C4-2B (cell line): ENCODE measurements at regions not wholly inside any gene's neighbourhood (a gene's known extent, or its start where the extent isn't known, plus 50 kb on each side); places are given as distances from the start of the nearest gene placed in this dataset.

Source experiments
- H3K27ac ChIP-seq: fragments of 450-650 bp; 2 replicates; pipeline ENCODE4 v1.5.1; 2017
- CTCF ChIP-seq: fragments of 450-650 bp; conservative IDR thresholded peaks from 2 replicates; pipeline ENCODE4 v1.5.1; 2017; ENCODE audit warnings: mild to moderate bottlenecking
- ZFX ChIP-seq: fragments of 450-650 bp; IDR thresholded peaks from 2 replicates; pipeline ENCODE4 v1.6.1; 2017

DNA sequence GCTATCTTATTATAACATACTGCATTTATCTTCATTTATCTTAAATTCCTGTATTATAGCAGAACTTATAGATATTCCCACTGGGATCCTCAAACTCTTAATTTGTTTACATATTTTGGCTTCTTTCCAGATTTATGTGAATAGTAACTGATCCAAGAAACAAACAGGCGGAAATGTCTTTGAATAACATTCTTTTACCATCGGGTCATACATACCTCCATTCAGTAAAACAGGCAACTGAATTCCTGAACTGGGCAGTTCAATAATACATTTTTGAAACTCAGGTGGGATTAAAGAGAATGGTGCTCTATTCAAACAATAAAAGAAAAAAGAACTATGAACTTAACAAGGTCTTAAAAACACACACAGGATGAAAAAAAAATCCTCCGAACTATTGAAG, 337.4 kb downstream of the CRPPA start:
- TF ChIP-seq CTCF (no peak), ZFX (no peak)
- H3K27ac ChIP-seq = no peak overlapping the region

DNA sequence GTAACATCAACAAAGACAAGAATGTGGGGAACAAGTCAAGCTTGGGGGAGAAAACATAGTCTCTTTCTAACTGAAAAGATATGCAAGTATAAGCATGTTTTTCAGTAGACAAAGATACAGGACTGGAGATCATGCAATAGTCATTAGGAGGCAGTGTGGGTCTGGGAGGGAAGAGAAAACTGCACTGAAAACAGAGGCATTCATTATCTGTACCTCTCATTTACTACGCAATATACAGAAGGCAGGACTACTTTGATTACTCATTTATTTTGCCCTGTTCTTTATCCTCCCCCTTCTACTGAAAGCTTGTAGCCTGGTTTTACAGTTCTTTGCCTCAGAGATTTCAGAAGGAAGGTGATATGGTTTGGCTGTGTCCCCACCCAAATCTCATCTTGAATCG, 341.2 kb downstream of the CRPPA start:
- H3K27ac ChIP-seq = no peak overlapping the region
- TF ChIP-seq ZFX (no peak), CTCF (no peak)

GRCh38 chr7:16079723-16080122, 341.6 kb downstream of the CRPPA start:
- no peak overlapping the region for H3K27ac ChIP-seq
- TF ChIP-seq ZFX (no peak), CTCF (no peak)

DNA sequence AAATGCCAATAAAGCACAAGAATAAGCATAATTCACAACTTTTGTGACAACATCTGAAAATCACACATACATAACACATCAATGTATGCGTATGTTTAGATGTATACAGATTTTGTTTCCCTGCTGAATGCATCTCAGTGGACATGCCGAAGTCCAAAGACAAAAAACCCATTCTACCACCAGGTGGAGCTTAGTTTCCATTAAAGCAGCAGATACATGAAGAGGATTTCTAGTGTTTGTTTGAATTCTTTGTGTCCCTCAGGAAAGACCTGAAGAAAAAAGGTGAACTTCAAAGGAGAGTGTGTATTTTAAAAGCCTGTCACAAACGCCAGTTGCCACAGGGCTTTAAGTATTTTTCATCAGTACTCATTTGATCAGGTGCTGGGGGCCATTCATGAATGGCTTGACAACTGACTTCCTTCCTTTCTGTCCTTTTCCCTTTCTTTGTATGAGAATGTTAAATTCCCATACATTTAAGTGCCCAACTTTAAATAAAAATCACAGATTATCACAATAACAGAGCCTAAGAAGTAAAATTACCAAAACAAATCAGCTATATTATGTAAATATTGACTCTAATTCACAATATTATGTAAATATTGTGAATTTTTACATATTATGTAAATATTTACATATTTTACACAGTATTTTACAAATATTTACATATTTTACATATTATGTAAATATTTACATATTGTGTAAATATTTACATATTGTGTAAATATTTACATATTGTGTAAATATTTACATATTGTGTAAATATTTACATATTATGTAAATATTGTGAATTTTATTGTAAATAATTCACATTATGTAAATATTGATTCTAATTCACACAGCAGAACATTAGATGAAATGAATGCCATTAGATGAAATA, 343.0 kb downstream of the CRPPA start:
- peak; percentile 86 for TF ChIP-seq CTCF
- TF ChIP-seq ZFX = no peak
- no peak overlapping the region for H3K27ac ChIP-seq

GRCh38 chr7:16071246-16071857, 350.0 kb downstream of the CRPPA start:
- TF ChIP-seq ZFX (no peak), CTCF (peak; percentile 82)
- no peak overlapping the region for H3K27ac ChIP-seq

GRCh38 chr7:16070806-16071205, 350.5 kb downstream of the CRPPA start:
- TF ChIP-seq ZFX = no peak
- no peak for TF ChIP-seq CTCF
- no peak overlapping the region for H3K27ac ChIP-seq

DNA sequence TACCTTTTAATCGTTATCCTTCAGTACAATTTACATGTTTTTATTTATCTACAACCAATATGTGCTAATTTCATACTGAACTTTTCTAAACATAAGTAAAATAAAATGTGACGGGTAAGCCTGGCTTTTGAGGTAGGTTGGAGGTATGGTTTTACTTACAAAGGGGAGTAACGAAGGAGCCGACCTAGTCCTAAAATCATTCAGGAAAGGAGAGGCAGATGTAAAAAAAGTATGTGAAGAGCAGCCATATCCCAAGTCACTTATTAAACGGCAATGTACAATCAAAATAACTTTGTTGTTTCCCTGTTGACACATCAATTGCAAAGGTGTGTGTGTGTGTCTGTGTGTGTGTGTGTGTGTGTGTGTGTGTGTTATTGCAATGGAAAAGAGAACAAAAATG, 351.3 kb downstream of the CRPPA start:
- no peak for TF ChIP-seq CTCF
- no peak for TF ChIP-seq ZFX
- no peak overlapping the region for H3K27ac ChIP-seq
